ENCODE measurements at regions not wholly inside any gene's neighbourhood (a gene's known extent, or its start where the extent isn't known, plus 50 kb on each side); places are given as distances from the start of the nearest gene placed in this dataset.

- peak; percentile 97 for DNase-seq
Observed at GRCh38 chr1:5765997-5766913, 226.0 kb downstream of the NPHP4 start.

GRCh38 chr1:5765483-5765882 is 226.7 kb downstream of the NPHP4 start:
- DNase-seq = peak; percentile 74

- DNase-seq = no peak
Observed at GRCh38 chr1:5764959-5765358, 227.3 kb downstream of the NPHP4 start.

- no peak for DNase-seq
Observed at GRCh38 chr1:5764464-5764863, 227.8 kb downstream of the NPHP4 start.

- no peak for DNase-seq
Observed at GRCh38 chr1:5763696-5764370, 228.4 kb downstream of the NPHP4 start.

GRCh38 chr1:5758859-5759578 is 233.2 kb downstream of the NPHP4 start:
- DNase-seq = no peak

GRCh38 chr1:5758000-5758858 is 234.0 kb downstream of the NPHP4 start:
- peak; percentile 27 for DNase-seq

- DNase-seq = no peak
Observed at GRCh38 chr1:5757187-5757805, 234.9 kb downstream of the NPHP4 start.

- no peak for DNase-seq
Observed at GRCh38 chr1:5756434-5757186, 235.6 kb downstream of the NPHP4 start.

- no peak for DNase-seq
Observed at GRCh38 chr1:5755552-5756125, 236.6 kb downstream of the NPHP4 start.

GRCh38 chr1:5754817-5755551 is 237.2 kb downstream of the NPHP4 start:
- DNase-seq = no peak

GRCh38 chr1:5753549-5754421 is 238.4 kb downstream of the NPHP4 start:
- no peak for DNase-seq

- DNase-seq = no peak
Observed at GRCh38 chr1:5752746-5753548, 239.3 kb downstream of the NPHP4 start.

GRCh38 chr1:5751833-5752745 is 240.1 kb downstream of the NPHP4 start:
- peak; percentile 21 for DNase-seq

- DNase-seq = no peak
Observed at GRCh38 chr1:5751163-5751540, 241.1 kb downstream of the NPHP4 start.

- DNase-seq = no peak
Observed at GRCh38 chr1:5750186-5751162, 241.8 kb downstream of the NPHP4 start.

Data from NCI-H1105 (cell line).